C4-2B (cell line): ENCODE measurements at regions not wholly inside any gene's neighbourhood (a gene's known extent, or its start where the extent isn't known, plus 50 kb on each side); places are given as distances from the start of the nearest gene placed in this dataset.

Experiments used
- H3K27ac ChIP-seq: fragments of 450-650 bp; 2 replicates; pipeline ENCODE4 v1.5.1; 2017
- ZFX ChIP-seq: fragments of 450-650 bp; IDR thresholded peaks from 2 replicates; pipeline ENCODE4 v1.6.1; 2017
- TF ChIP-seq, protein P1 (sequence below): fragments of 450-650 bp; conservative IDR thresholded peaks from 2 replicates; pipeline ENCODE4 v1.5.1; 2017; ENCODE audit warnings: mild to moderate bottlenecking

DNA sequence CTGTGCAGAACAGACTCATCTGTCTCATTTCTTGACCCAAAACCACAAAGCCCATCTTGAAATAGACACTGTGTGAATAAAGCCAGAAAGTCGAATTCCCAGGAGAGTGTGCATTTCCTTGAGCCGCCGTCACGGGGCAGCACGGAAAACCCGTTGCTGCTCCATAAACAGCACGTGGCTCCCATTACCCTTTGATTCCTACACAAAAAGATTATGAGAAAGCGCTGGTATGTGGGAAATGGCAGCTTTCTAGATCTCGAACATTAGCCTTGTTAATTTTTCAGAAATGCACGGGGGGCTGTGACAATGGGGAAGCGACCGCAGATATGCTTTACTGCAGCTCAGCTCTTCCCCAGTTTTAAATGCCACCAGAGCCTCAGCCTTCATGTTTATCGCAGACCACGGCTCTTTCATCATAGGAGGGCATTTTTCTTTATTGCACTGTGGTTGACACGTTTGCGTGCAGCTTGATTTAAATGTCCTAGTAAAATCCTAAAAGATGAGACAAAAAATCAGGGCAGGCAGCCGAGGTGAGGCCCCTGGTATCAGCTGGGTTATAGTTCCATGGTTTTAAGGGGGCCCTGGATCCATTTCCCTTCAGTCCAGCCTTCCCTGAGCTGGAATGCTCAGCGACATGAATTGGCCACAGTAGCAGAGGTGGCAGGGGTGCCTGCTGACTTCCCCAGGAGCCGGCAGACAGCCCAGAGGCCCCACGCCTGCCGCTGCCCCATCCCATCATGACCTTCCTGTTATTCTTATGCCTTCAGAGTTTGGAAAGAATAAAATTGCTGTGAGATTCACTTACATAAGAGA, 249.3 kb downstream of the NDUFA10 start:
- no peak overlapping the region for H3K27ac ChIP-seq
- TF ChIP-seq, protein P1, sequence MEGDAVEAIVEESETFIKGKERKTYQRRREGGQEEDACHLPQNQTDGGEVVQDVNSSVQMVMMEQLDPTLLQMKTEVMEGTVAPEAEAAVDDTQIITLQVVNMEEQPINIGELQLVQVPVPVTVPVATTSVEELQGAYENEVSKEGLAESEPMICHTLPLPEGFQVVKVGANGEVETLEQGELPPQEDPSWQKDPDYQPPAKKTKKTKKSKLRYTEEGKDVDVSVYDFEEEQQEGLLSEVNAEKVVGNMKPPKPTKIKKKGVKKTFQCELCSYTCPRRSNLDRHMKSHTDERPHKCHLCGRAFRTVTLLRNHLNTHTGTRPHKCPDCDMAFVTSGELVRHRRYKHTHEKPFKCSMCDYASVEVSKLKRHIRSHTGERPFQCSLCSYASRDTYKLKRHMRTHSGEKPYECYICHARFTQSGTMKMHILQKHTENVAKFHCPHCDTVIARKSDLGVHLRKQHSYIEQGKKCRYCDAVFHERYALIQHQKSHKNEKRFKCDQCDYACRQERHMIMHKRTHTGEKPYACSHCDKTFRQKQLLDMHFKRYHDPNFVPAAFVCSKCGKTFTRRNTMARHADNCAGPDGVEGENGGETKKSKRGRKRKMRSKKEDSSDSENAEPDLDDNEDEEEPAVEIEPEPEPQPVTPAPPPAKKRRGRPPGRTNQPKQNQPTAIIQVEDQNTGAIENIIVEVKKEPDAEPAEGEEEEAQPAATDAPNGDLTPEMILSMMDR, result peak; percentile 34; the same call in 1 of the 2 replicates
- TF ChIP-seq ZFX, result no peak

DNA sequence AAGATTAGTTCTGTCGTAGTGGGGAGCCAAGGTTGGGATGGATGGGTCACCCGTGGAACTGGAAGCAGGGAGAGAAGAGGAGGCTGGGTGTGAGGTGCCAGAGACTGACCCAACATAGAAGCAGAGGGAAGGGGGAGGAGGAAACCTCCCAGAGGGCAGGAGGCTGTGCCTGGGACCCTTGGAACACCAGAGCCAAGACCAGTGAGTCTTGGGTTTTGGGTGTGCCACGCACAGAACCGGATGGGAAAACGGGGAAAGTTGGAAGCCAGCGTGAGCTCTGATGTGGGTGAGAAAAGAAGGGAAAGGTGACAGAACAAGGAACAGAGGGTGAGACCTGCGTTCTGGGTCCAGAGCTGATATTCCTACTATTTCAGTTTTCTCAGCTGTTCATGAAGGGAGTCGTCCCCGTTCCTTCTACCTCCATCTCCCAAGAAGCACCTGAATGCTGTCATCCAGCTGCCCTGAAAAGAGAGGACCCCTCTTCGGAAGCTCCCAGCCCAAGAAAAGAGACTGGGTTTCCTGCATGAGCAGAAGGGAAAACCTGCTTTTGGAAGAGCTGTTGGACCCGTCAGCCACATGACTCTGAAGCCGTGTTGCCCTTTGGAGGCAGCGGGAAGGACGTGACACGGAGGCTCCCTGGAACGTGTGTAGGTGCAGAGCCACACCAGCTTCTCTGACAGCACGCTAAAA, 250.1 kb downstream of the NDUFA10 start:
- TF ChIP-seq, protein P1, result no peak
- TF ChIP-seq ZFX, result no peak
- H3K27ac ChIP-seq, result no peak overlapping the region

DNA sequence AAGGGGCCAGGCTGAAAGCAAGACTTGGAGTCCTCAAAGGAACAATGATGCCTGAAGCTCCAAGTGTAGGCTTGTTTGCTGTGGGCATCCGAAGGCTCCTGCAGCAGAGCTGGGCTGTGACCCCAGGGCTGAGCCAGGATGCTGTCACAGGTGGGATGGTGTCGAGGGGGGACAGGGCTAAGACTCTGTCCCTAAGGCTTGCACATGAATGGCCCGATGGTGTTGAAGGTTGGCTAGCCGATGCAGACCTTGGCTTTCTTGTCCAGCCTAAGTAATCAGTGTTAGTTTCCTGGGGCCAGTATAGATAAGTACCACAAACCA, 251.0 kb downstream of the NDUFA10 start:
- no peak for TF ChIP-seq ZFX
- TF ChIP-seq, protein P1, result no peak
- H3K27ac ChIP-seq, result no peak overlapping the region

DNA sequence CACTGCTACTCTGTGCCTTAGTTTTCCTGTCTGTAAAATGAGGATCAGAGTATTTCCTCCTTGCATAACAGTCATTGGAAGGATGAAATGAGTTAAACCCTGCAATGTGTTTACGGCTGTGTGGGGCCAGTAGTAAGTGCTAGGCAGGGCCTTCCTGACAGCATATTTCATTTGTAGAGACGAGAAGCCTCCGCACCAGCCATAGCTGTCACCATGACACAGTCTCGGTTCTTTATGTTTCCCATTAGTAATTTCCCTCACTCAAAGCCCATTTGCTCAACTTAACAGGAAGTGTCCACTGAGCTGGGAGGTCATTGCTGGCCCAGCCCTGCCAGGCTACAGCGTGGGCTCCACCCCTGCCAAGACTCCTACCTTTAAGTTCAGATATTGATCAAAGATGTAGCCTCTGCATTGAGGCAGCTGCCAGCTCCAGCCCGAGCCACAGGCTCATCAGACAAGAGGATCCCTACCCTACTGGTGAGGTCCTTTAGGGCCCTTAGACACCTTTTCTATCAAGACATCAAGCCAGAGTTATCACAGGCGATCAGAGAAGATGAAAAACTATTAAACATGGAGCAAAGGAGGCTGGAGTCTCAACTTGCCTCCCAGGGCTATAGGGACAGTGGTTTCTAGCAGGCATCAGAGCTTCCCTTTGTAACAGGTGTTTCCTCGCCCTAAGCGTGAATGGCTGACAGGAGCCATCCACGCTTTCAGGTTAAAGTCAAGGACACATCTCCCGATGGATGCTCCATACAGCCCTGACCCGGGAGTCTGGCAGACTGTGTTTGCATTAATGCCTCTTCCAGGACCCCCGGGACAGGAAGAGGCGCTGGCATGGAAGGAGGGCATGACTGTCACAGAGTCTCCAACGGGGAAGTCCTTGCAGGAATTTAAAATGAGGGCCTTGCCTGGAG, 251.7 kb downstream of the NDUFA10 start:
- no peak overlapping the region for H3K27ac ChIP-seq
- TF ChIP-seq, protein P1, result no peak
- no peak for TF ChIP-seq ZFX

DNA sequence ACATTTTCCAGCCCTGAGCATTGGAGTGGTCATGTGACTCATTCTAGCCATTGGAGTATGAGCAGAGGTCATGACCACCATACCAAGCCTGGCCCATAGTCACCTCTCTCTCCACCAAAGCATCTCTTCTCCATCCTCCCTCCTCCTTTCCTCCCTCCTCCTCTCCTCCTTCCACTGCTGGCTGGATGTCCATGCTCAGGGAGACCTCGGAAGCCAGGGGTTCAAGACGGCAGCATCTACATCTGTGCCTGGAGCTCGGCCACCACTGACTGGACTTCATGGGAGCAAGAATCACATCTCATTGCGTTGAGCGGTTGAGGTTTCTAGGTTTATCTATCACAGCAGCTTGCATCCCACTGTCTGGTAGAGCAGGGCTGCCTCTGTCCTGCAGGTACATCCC, 252.4 kb downstream of the NDUFA10 start:
- no peak overlapping the region for H3K27ac ChIP-seq
- no peak for TF ChIP-seq ZFX
- TF ChIP-seq, protein P1, result no peak

DNA sequence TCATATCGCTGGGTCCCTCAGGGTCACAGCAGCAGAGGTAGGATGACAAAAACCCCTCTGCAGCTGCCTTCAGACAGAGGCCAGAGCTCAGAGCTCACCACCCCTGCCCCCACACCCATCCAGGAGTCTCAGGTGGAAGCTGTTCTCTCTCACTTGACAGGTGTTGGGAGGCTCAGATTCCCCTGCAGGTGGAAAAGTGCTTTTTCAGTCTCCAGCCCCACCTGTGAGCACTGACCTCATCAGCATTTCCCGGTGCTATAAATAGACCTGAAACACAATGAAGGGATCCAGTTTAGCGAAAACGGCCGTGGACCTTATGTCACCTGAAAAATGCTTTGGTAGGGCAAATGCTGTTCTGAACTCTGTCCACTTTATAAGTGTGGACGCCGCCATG, 254.9 kb downstream of the NDUFA10 start:
- no peak overlapping the region for H3K27ac ChIP-seq
- TF ChIP-seq ZFX, result no peak
- TF ChIP-seq, protein P1, result no peak
